ENCODE measurements at regions not wholly inside any gene's neighbourhood (a gene's known extent, or its start where the extent isn't known, plus 50 kb on each side); places are given as distances from the start of the nearest gene placed in this dataset.

DNA sequence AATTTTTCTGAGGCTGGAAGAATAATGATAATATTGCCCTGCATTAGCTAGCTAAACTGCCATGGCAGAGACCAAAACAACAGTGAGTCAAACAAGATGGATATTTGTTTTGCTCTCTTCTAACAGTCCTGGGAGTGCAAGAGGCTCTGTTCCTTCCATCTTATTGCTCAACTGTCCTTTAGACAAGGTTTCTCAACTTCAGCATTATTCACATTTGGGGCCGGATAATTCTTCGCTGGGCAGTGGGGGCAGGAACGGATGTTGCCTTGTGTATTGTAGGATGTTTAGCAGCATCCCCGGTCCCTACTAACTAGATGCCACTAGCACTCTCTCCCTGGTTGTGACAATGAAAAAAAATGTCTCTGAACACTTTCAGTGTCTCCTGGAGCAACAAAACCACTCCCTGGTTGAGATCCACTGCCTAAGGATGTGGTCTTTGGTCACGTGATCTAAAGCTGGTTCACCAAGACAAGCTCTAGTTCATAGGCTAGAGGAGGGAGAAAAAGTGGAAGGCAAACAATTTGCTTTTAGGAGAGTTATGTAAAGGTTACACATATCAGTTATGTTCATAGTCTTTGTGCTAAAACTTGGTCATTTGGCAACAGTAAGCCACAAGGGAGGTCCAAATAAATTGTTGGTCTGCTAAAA is 144.4 kb downstream of the PCTP start:
- TF ChIP-seq, protein P1, sequence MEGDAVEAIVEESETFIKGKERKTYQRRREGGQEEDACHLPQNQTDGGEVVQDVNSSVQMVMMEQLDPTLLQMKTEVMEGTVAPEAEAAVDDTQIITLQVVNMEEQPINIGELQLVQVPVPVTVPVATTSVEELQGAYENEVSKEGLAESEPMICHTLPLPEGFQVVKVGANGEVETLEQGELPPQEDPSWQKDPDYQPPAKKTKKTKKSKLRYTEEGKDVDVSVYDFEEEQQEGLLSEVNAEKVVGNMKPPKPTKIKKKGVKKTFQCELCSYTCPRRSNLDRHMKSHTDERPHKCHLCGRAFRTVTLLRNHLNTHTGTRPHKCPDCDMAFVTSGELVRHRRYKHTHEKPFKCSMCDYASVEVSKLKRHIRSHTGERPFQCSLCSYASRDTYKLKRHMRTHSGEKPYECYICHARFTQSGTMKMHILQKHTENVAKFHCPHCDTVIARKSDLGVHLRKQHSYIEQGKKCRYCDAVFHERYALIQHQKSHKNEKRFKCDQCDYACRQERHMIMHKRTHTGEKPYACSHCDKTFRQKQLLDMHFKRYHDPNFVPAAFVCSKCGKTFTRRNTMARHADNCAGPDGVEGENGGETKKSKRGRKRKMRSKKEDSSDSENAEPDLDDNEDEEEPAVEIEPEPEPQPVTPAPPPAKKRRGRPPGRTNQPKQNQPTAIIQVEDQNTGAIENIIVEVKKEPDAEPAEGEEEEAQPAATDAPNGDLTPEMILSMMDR (IDR thresholded peaks at IDR 0.05), result no peak
- no peak for TF ChIP-seq POLR2A (IDR thresholded peaks at IDR 0.05)

Data from lower leg skin (tissue), 3 donors.